GM23338 (cell line): ENCODE measurements at regions not wholly inside any gene's neighbourhood (a gene's known extent, or its start where the extent isn't known, plus 50 kb on each side); places are given as distances from the start of the nearest gene placed in this dataset.

Experiments
- CREB1 ChIP-seq: fragments of 250-450 bp; sonication (Bioruptor Pico); IDR thresholded peaks from 2 replicates; pipeline ENCODE4 v1.5.0; 2020; ENCODE audit warnings: low read depth, mild to moderate bottlenecking, moderate library complexity
- ETS1 ChIP-seq: IDR thresholded peaks from 2 replicates; pipeline ENCODE4 v1.6.1; 2016; ENCODE audit warnings: antibody characterized with exemption
- EZH2phosphoT487 ChIP-seq: fragments of 200-600 bp; sonication (generic); IDR thresholded peaks from one replicate; pipeline ENCODE4 v1.8.1; 2018; ENCODE audit warnings: antibody characterized with exemption; ENCODE audit not compliant: unreplicated experiment
- JUNB ChIP-seq: IDR thresholded peaks from one replicate; pipeline ENCODE4 v1.6.1; 2016; ENCODE audit warnings: antibody characterized with exemption; ENCODE audit not compliant: unreplicated experiment
- NANOG ChIP-seq: IDR thresholded peaks from 2 replicates; pipeline ENCODE4 v1.6.1; 2016; ENCODE audit warnings: antibody characterized with exemption, borderline replicate concordance
- POLR2AphosphoS5 ChIP-seq: IDR thresholded peaks from 2 replicates; pipeline ENCODE4 v1.6.1; 2016; ENCODE audit warnings: antibody characterized with exemption, low read depth
- STAT1 ChIP-seq: IDR thresholded peaks from one replicate; pipeline ENCODE4 v1.6.1; 2016; ENCODE audit warnings: antibody characterized with exemption; ENCODE audit not compliant: unreplicated experiment
- ZNF331 ChIP-seq: fragments of 250-450 bp; sonication (Bioruptor Pico); IDR thresholded peaks from 2 replicates; pipeline ENCODE4 v1.5.0; 2020; ENCODE audit warnings: low read depth, mild to moderate bottlenecking, moderate library complexity
- ZNF462 ChIP-seq: fragments of 250-450 bp; sonication (Bioruptor Pico); IDR thresholded peaks from 2 replicates; pipeline ENCODE4 v1.5.0; 2020; ENCODE audit warnings: mild to moderate bottlenecking, moderate library complexity
- TF ChIP-seq, protein P1 (sequence below), 2 experiments: fragments of 200-600 bp in 1 of 2; sonication (generic) in 1 of 2; conservative IDR thresholded peaks; 2 replicates each; pipeline versions ENCODE4 v1.5.1 to v1.6.1; 2016 to 2017; ENCODE audit warnings: antibody characterized with exemption in 2 of 2, low read depth in 2 of 2, mild to moderate bottlenecking in 2 of 2, moderate library complexity in 1 of 2
- TF ChIP-seq, protein P2 (sequence below): IDR thresholded peaks from one replicate; pipeline ENCODE4 v1.6.1; 2018; ENCODE audit warnings: antibody characterized with exemption; ENCODE audit not compliant: unreplicated experiment

DNA sequence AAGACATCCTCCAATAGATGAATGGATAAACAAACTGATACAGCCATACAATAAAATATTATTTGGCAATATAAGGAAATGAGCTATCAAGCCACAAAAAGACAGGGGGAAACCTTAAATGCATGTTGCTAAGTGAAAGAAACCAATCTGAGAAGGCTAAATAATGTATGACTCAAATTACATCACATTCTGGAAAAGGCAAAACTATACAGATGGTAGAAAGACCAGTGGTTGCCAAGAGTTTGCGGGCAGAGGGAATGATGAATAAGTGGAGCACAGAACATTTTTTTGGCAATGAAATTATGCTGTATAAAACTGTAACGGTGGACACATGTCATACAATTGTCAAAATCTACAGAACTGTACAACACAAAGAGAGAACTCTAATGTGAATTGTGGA, 63.3 kb downstream of the CSF2 start (continued):
- no peak for TF ChIP-seq ZNF462 (CRISPR knock-in tag)
- TF ChIP-seq POLR2AphosphoS5: no peak
- no peak for TF ChIP-seq CREB1 (CRISPR knock-in tag)
- TF ChIP-seq NANOG: no peak
- no peak for TF ChIP-seq EZH2phosphoT487
- TF ChIP-seq, protein P1, sequence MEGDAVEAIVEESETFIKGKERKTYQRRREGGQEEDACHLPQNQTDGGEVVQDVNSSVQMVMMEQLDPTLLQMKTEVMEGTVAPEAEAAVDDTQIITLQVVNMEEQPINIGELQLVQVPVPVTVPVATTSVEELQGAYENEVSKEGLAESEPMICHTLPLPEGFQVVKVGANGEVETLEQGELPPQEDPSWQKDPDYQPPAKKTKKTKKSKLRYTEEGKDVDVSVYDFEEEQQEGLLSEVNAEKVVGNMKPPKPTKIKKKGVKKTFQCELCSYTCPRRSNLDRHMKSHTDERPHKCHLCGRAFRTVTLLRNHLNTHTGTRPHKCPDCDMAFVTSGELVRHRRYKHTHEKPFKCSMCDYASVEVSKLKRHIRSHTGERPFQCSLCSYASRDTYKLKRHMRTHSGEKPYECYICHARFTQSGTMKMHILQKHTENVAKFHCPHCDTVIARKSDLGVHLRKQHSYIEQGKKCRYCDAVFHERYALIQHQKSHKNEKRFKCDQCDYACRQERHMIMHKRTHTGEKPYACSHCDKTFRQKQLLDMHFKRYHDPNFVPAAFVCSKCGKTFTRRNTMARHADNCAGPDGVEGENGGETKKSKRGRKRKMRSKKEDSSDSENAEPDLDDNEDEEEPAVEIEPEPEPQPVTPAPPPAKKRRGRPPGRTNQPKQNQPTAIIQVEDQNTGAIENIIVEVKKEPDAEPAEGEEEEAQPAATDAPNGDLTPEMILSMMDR (conservative IDR thresholded peaks at IDR 0.05; ENCODE audit: low read depth in 2 of 2): no peak
- no peak for TF ChIP-seq ZNF331 (CRISPR knock-in tag)
- TF ChIP-seq, protein P2, sequence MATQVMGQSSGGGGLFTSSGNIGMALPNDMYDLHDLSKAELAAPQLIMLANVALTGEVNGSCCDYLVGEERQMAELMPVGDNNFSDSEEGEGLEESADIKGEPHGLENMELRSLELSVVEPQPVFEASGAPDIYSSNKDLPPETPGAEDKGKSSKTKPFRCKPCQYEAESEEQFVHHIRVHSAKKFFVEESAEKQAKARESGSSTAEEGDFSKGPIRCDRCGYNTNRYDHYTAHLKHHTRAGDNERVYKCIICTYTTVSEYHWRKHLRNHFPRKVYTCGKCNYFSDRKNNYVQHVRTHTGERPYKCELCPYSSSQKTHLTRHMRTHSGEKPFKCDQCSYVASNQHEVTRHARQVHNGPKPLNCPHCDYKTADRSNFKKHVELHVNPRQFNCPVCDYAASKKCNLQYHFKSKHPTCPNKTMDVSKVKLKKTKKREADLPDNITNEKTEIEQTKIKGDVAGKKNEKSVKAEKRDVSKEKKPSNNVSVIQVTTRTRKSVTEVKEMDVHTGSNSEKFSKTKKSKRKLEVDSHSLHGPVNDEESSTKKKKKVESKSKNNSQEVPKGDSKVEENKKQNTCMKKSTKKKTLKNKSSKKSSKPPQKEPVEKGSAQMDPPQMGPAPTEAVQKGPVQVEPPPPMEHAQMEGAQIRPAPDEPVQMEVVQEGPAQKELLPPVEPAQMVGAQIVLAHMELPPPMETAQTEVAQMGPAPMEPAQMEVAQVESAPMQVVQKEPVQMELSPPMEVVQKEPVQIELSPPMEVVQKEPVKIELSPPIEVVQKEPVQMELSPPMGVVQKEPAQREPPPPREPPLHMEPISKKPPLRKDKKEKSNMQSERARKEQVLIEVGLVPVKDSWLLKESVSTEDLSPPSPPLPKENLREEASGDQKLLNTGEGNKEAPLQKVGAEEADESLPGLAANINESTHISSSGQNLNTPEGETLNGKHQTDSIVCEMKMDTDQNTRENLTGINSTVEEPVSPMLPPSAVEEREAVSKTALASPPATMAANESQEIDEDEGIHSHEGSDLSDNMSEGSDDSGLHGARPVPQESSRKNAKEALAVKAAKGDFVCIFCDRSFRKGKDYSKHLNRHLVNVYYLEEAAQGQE: no peak
- TF ChIP-seq STAT1: no peak
- TF ChIP-seq ETS1: no peak
- TF ChIP-seq JUNB: no peak
